HG02943 (cell line): ENCODE measurements at regions not wholly inside any gene's neighbourhood (a gene's known extent, or its start where the extent isn't known, plus 50 kb on each side); places are given as distances from the start of the nearest gene placed in this dataset.

Experiments used
- ATAC-seq: cut with Tn5 transposase; IDR thresholded peaks from one replicate; pipeline ENCODE4 v1.9.1; 2021; ENCODE audit warnings: mild to moderate bottlenecking, low read depth, moderate library complexity; ENCODE audit not compliant: unreplicated experiment

DNA sequence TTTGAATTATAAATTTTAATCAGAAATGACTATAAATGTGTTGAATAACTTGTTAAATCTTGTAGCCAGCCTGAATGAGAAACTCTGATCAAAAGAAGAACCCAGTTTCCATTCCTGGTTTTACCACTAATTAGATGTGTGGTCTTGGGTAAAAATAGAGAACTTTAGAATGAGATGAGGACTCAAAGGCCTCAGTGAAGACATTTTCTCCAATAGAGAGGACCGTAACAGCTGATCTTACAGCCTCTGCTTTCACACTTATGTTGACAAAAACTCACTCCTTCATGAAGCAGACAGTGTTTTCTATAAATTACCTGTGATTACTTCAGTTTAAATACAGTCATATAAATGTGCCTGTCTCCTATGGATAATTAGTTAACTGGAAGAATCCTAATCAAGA lies 200.1 kb upstream of the MEOX2 start:
- no peak for ATAC-seq

DNA sequence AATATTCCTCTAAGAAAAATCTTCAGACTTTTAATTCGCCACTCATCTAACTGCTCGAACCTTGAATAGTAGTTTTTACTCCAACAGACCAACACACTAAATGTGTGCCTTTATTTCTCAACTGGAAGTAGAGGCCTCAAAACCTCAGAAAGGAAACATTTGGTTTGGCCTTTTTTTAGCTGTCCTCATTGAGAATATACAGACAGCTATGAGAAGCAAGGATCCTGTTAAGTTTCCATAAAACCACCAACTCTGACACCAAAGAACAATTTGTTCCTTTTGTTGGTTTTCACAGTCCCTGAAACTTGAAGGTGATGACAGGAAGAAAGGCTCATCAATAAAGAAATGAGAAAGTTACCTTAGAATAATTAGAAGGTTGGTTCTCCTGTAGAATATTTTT lies 199.2 kb upstream of the MEOX2 start:
- no peak for ATAC-seq

DNA sequence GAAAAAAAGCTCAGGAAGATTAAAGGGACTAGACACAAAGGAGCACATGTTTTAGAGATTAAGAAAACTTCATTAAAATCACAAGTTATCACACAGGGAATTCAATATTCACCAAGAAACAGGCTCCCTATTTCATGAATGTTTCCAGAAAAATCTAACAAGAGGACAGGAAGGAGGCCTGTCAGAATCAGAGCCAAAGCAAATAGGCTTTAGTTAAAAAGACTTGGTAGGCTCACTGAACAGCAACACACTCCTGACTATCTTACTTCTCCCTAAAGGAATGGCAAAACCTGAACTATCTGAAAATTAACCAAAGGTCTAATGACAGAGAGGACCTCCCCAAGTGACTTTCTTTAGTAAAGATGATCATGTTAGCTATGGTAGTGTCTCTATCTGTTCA lies 188.3 kb upstream of the MEOX2 start:
- no peak for ATAC-seq

DNA sequence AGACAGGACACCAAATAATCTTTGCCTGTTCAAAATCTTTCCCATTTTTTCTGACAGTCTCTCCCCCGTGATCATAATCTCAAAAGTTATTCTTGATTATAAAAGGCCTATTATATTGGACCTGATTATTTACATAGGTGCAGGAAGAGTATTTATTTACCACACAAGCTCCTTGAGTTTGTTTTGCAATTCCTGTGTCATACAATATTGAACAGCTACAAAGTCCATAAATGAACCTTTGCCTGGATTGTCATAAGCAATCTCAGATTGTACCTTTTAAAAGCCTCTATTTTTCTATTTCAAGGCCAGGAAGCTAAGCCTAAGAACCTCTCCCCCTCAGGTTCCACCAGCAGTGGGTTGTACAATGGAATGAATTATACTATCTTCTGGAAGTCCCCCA lies 183.9 kb upstream of the MEOX2 start:
- ATAC-seq = no peak

DNA sequence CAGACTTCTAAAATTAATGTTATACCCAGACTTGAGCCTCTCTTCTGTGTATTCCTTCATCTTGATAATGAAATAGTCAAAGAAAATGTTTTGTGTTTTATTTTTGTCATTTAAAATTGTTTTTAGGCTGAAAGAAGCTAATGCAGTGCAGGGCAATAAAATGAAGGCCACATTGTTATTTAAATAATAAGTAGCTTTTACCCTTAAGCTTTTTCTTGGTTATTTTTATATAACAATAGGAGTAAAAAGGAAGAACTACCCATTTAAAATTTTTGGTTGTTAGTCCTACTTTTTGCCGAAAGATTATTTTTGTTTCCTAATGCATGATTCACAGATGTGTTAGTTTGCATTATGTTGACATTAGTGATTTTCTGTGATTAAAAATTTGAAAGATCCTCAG lies 181.0 kb upstream of the MEOX2 start:
- no peak for ATAC-seq

DNA sequence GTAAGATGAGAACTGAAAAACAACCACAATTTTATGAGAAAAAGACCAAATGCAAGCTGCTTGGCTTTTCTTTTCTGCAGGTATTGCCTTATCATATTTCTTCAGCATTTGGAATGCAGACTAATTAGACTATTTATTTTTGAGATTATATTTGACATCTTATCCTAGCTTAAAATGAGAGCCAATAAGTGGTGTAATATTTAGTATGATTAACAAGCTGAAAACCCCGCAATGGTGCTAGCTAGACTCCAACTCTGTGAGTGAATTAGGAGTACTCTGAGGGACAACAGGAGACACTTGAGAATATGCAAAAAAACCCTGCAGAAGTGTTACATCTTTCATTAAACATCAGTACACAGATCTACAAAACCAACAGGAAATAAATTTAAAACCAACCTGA lies 180.3 kb upstream of the MEOX2 start:
- ATAC-seq = no peak

DNA sequence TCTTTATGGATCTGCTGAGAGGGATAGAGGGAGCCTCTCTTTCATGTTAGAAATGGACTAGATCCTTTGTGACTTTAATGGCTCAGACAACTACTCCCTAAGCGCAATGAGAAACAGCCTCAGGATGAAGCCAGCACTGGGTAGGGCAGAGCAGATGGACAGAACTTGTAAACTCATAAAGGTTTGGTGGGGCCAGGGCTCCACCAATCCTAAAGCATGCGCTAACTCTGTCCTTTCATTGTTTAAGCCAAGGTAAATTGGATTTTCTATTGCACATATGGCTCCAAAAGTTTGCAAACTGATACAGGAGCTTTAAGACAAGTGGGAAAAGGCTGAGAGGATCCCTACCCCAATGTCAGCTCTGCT lies 178.1 kb upstream of the MEOX2 start:
- no peak for ATAC-seq

DNA sequence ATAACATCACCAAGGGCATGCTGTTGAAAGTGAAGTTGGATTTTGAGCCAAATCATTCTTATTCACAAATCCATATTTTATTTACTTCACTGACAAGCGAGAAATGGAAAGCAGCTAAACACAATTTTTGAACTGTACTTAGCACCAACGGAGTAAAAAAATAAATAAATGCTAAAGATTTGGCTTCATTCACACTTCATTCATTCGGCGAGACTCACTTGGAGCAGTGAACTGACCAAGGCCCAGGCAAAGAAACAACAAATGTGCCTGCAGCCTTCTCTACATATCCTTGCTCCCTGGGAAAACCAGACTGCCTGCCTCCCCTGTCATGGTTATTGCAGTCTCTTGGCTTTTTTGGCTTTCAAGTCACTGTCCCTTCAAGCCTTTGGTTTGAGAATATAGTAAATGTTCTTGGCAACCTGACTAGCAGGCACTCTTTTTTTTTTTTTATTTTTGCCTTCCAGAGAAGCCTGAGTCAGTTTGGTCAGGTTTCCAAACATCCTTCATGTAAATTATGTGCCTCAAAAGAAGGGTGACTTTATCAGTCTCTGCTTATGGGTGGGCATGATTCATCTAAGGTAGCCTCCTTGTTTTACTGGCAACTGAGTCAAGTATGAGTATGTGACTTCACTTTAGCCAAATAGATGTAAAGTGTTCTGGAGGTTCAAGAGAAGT lies 177.6 kb upstream of the MEOX2 start:
- no peak for ATAC-seq

DNA sequence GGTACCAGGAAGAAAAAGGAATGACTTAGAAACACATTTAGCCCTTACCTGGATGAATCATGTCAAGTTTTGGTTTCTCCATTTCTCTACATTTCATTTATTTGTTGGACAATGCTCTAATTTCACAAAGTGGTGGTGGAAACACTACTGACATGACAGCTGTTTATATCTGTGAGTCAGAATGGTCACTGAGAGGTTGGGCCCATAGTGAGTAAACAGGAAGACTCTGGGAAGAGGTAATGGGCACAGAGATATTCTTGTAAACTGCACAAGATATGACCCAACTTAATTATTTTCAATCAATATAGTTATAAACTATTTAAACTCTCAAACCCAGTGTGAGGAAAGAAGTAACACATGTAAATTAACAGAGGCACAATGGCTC lies 176.3 kb upstream of the MEOX2 start:
- no peak for ATAC-seq

DNA sequence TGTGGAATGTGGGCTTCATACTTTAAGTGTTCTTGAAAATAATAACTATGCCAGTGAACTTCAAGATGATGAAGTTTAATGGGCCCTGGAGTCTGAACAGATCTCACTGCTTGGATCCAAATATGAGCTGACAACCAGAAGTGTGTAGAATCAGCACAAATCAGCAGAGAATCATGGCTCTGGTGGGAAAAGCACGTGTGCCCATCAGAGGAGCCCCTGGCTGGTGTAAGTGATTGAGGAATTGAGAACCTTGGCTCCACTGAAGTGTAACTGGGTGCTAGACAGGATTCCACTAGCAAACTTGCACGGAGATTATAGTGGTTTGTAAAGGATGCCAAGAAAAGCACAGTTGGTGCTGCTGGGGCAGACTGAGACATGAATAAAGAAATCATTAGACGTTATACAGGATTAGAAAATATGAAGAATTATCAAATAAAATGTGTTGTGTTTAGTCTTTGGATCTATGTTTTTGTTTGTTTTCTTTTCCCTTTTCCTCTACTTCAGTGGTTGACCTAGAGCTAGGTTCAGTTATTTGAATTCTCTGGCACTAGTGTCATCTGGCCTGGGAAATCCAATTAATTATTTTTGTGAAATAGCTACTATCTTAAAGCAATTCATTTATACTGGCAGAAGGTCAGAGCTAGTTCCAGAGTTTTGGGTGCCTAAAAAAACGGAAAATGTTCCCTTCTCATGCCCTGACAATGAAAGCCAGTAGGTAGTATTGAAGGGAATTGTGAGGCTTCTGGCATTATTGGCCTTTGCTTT lies 175.7 kb upstream of the MEOX2 start:
- ATAC-seq = no peak

DNA sequence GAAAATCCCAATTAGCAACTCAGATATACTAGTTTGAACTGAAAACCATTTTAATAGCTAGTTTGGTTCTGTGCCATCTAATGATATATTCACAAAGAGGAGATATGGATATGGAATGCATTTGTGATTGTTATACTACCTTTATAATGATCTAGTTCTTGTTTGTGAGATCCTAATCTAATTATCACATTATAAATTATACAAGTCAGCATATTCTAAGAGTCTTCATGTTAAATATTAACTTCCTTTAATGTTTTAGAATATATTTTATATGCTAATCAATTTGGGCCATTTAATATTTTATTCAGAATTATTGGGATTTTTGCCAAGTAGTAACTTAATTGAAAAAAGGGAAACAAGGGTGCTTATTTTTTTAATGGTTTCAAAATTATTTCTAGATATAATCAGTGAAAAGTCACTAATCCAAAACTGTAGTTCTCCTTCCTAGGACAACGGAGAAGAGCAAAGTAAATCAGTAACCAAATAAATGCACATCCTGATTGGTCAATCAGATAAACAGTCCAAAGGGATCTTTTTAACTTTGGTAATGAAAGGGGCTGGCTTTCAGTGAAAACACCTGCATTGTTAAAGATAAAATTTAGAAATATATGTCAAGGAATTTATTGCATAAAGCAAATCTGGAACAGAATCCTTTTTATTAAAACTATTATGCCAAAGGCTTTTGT lies 173.9 kb upstream of the MEOX2 start:
- no peak for ATAC-seq

DNA sequence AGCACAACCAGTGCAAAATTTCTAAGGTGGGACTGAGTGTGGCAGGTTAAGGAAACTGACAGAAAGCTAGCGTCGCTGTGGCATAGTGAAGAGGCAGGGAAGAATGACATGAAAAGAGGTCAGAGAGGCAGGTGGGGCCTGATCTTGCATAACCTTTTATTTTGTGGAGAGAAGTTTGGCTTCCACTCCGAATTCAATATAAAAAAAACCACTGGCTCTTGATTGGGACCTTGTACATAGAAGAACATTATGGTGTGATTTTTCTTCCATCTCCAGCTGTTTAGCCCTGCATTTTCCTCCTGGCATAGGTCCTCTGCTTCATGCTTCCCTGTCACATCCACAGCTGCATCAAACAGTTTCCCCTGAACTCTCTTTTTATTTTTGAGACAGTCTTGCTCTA lies 170.5 kb upstream of the MEOX2 start:
- no peak for ATAC-seq

DNA sequence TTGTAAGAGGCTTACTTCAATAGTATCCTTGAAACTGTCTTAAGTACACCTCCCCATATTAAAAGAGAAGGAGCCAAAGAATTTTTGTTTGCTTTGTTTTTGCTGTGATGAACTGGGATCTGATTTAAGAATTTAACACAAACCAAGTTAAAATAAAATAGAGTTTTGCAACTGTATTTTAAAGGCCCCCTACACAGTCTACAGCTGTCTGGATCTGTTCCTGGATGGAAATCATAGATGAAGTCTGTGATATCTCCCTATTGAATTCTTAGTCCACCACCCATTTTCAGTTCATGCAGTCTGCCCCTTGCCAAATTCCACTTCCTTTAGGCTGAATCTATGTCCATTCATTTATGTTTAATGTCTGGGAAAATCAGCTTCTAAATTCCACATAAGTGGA lies 169.8 kb upstream of the MEOX2 start:
- ATAC-seq = no peak

DNA sequence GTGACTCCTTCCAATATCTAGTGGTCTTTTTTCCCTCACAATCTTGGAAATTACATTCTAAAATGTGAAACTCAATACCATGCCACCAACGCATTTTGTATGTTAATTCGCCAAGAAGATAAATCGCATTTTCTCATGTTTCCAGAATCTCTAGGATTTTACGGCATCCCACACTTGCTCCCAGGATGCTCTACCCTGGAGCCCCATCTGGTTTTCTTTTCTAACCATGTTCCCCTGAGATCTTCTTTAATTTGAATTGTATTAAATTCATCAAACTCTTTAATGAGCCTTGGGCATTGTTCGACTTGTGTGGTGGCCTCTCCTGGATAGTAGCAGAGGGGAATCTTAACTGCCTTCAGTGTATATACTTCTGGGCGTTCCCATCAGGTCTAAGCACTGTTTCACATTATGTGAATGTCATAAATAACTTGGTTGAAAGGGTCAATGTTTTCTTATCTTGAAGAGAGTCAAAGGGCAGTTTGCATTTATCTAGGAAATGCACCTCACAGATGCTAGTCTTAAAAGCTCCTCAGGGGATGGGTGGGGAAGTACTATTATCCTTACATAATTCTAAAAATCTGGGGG lies 169.1 kb upstream of the MEOX2 start:
- ATAC-seq = no peak

DNA sequence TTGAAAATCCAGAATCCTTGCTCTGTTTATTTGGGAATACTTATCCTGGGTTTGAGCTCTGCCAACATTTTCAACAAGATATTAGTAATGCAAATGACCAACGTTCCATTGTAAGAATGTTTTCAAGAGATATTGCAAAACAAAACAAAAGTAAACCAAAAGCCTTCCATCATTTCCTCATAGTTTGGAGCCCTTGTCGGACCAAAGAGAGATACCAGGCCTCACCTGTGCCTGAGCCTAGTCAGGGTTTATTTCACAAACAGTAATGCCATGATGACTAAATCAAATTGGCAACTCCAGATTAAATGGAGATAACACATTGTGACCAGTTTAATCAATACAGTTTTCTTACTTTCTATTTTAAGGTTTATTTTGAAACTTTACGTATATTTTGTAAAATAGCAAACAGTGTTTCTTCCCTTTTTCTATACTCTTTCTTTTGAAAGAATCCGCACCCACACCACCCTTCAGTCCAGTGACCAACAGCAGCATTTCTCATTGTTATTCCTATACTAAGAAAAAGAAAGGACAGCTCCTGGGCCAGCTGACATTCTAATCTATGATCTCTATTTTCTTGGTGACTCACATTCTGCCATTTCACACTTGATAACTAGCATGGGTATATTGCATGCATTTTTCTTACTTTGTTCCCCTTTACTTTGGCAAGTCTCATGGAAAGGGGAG lies 168.5 kb upstream of the MEOX2 start:
- no peak for ATAC-seq

DNA sequence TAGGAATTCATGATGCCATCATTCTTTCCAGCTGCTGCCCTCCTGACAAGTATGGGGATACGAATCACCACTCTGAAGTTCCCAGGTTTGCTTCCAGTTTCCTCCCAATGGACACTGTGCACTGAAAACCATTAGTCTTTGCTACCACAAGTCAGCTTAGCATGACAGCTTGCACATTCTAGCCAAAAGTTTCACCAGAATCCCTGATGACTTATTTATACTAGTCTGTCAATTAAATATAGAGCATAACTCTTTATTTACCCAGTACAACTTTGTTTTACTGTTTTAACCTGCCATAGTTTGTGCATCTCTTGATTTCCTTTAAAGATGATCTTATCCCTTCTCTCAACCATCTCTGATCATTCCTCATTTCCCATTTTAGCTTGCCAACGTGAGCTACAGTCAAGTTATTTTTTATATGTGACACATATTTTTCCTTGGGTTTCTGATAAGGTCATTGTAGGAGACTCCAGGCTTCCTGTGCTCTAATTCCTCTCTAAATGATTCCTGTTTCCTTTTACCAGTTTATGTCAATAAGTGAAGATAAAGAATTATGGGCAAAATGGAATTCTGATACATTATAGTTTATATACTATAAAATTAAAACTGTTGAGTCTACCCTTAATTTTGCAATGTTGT lies 167.5 kb upstream of the MEOX2 start:
- ATAC-seq = no peak

DNA sequence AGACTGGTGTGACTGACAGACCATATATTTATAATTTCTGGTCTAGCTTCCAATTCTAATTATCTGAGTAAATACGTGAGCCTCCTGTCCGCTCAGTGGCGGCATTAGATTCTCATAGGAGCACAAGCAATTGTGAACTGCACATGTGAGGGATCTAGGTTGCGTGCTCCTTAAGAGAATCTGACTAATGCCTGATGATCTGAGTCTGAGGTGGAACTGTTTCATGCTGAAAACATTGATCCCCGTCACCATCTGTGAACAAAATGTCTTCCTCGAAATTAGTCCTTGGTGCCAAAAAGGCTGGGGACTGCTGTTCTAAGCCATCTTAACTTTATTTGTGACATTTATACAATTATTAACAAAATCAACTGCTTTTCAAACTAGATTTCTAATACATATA lies 164.7 kb upstream of the MEOX2 start:
- ATAC-seq = no peak

DNA sequence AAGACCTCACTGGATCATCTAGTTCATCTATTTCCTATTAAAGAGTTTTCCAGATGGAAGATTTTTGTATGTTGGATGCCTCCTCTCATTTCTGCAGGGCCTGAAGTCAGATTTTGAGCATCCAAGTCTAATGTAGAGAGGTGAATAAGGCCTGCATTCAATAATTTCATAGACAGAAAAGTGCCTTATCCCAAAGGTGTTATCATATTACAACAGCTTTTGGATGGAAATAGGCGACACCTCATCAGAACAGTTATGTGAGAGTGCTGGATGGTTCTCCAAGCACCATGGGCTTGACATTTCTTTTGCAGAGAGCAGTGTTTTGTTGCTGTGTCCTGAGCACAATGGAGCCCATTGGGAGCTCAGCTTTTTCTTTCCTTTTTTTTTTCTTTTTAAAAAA lies 162.4 kb upstream of the MEOX2 start:
- ATAC-seq = no peak

DNA sequence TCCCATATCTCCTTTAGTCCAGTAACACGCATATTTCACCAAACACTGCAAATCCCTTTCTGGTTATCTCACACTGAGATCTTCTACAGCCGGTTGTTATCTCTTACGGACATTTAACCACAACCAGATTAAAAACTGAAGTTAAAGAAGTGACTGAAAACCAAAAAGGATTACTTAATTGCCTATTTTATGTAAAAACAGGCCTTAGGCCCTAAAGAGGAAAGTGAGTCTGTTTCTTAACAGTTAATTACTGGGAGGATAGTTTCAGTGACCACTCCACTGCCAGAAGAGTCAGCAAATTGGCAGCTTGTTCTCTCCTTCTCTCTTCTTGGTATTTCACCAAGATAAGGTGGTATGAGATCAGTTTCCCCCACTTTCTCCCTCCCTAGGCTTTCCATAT lies 161.9 kb upstream of the MEOX2 start:
- ATAC-seq = no peak

DNA sequence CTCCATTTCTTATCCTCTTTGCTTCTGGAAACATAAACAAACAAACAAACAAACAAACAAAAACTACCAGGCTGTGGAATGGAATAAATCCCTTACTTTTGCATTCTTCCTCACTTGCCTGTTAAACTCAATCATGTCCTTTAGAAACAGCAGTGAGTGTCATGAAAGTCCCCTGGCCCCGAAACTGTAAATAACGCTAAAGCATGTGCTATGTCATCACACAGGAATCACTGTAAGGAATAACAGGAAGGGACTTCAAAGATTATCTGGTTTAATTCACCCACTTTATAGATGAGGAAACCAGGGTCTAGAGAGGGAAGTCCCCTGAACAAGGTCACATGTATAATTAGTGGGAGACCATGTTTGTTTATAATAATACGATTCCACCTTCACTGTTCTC lies 159.4 kb upstream of the MEOX2 start:
- ATAC-seq = no peak

DNA sequence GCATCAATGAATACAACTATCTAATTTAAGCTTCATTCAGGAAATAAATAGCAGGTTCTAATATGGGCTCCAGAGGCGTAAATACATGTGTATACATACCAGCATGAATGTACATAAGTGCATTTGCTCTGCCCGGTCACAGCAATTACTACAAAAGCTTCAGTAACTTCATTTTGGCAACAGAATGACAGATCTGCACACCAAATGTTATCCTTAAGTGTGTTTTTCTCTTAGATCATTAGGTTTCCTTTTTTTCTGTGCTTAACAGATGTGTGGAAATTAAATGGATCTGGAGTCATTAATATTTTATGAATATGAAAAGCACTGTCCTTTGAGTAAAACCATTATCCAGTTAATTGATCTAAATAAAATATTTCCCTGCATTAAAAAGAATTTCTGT lies 159.0 kb upstream of the MEOX2 start:
- no peak for ATAC-seq
